Neutrophil (primary cell): ENCODE measurements at regions not wholly inside any gene's neighbourhood (a gene's known extent, or its start where the extent isn't known, plus 50 kb on each side); places are given as distances from the start of the nearest gene placed in this dataset.

Source experiments
- H3K27ac ChIP-seq: fragments of 200-600 bp; sonication (generic); 2 replicates; pipeline ENCODE4 v1.5.1; 2016; ENCODE audit warnings: mild to moderate bottlenecking, moderate library complexity
- H3K27me3 ChIP-seq: fragments of 200-600 bp; sonication (generic); 2 replicates; pipeline ENCODE4 v1.6.0; 2016; ENCODE audit warnings: mild to moderate bottlenecking
- H3K36me3 ChIP-seq: fragments of 200-600 bp; sonication (generic); 2 replicates; pipeline ENCODE4 v1.5.1; 2017
- H3K4me1 ChIP-seq, 2 experiments: fragments of 200-600 bp in 1 of 2; sonication (generic) in 1 of 2; 1 replicate in 1 of 2; 2 replicates in 1 of 2; pipeline versions ENCODE4 v1.5.1 to v1.6.1; 2013 to 2016; ENCODE audit warnings: low read depth in 1 of 2, low read length in 1 of 2, mild to moderate bottlenecking in 1 of 2, moderate library complexity in 1 of 2; ENCODE audit not compliant: control insufficient read depth in 1 of 2, insufficient read depth in 1 of 2
- H3K4me3 ChIP-seq, 2 experiments: fragments of 200-600 bp in 1 of 2; sonication (generic) in 1 of 2; 1 replicate in 1 of 2; 2 replicates in 1 of 2; pipeline ENCODE4 v1.5.1; 2013 to 2016; ENCODE audit warnings: low read depth in 1 of 2, low read length in 1 of 2, mild to moderate bottlenecking in 1 of 2, moderate library complexity in 1 of 2
- H3K9me3 ChIP-seq: fragments of 200-600 bp; sonication (generic); 2 replicates; pipeline ENCODE4 v1.5.1; 2016
- TF ChIP-seq, protein P1 (sequence below): fragments of 200-600 bp; sonication (generic); IDR thresholded peaks from 2 replicates; pipeline ENCODE4 v1.5.1; 2016; ENCODE audit warnings: antibody characterized with exemption

DNA sequence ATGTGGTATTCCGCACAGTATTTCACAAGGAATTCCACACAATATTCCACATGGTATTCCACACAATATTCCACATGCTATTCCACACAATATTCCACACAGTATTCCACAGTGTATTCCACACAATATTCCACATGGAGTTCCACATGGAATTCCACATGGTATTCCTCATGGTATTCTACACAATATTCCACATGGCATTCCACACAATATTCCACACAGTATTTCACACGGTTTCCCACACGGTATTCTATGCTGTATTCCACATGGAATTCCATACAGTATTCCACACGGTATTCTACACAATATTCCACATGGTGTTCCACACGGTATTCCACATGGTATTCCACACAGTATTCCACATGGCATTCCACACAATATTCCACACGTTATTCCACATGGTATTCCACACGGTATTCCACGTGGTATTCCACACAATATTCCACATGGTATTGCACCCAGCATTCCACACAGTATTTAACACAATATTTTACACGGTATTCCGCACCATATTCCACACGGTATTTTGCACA, 137.3 kb upstream of the CHST15 start:
- H3K4me3 ChIP-seq, result no peak overlapping the region
- TF ChIP-seq, protein P1, sequence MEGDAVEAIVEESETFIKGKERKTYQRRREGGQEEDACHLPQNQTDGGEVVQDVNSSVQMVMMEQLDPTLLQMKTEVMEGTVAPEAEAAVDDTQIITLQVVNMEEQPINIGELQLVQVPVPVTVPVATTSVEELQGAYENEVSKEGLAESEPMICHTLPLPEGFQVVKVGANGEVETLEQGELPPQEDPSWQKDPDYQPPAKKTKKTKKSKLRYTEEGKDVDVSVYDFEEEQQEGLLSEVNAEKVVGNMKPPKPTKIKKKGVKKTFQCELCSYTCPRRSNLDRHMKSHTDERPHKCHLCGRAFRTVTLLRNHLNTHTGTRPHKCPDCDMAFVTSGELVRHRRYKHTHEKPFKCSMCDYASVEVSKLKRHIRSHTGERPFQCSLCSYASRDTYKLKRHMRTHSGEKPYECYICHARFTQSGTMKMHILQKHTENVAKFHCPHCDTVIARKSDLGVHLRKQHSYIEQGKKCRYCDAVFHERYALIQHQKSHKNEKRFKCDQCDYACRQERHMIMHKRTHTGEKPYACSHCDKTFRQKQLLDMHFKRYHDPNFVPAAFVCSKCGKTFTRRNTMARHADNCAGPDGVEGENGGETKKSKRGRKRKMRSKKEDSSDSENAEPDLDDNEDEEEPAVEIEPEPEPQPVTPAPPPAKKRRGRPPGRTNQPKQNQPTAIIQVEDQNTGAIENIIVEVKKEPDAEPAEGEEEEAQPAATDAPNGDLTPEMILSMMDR, result no peak
- H3K9me3 ChIP-seq, result no peaks in the 10 kb centered on the region
- no peak overlapping the region for H3K27ac ChIP-seq
- no peaks in the 10 kb centered on the region for H3K36me3 ChIP-seq
- peaks cover 4% of the 10 kb centered on the region for H3K27me3 ChIP-seq
- no peaks in the 10 kb centered on the region for H3K4me1 ChIP-seq

DNA sequence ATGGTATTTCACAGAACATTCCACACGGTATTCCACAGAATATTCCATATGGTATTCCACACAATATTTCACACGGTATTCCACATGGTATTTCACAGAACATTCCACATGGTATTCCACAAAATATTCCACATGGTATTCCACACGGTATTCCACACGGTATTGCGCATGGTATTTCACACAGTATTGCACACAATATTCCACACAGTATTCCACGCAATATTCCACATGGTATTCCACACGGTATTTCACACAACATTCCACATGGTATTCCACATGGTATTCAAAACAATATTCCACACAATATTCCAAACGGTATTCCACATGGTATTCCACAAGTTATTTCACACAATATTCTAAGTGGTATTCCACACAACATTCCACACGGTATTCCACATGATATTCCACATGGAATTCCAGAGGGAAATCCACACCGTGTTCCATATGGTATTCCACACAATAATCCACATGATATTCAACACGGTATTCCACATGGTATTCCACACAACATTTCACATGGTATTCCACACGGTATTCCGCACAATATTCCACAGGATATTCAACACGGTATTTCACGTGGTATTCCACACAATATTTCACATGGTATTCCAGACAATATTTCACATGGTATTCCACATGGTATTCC, 136.7 kb upstream of the CHST15 start:
- H3K27me3 ChIP-seq, result peaks cover 4% of the 10 kb centered on the region
- H3K27ac ChIP-seq, result no peak overlapping the region
- H3K4me3 ChIP-seq, result no peak overlapping the region
- TF ChIP-seq, protein P1, result no peak
- H3K9me3 ChIP-seq, result no peaks in the 10 kb centered on the region
- no peaks in the 10 kb centered on the region for H3K36me3 ChIP-seq
- H3K4me1 ChIP-seq, result no peaks in the 10 kb centered on the region

DNA sequence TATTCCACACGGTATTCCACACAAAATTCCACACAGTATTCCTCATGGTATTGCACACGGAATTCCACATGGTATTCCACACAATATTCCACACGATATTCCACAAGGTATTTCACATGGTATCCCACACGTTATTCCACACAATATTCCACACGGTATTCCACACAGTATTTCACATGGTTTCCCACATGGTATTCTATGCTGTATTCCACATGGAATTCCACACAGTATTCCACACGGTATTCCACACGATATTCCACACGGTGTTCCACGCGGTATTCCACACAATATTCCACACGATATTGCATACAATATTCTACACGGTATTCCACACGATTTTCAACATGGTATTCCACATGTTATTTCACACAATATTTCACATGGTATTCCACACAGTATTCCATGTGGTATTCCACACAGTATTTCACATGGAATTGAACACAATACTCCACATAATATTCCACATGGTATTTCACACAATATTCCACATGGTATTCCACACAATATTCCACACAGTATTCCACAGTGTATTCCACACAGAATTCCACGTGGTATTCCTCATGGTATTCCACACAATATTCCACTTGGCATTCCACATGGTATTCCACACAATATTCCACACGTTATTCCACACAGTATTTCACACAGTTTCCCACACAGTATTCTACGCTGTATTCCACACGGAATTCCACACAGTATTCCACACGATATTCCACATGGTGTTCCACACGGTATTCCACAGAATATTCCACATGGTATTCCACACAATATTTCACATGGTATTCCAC, 136.0 kb upstream of the CHST15 start:
- Histone ChIP-seq H3K4me3 (no peak overlapping the region), H3K27ac (no peak overlapping the region), H3K36me3 (no peaks in the 10 kb centered on the region), H3K4me1 (no peaks in the 10 kb centered on the region), H3K27me3 (peaks cover 4% of the 10 kb centered on the region), H3K9me3 (no peaks in the 10 kb centered on the region)
- TF ChIP-seq, protein P1, result no peak

DNA sequence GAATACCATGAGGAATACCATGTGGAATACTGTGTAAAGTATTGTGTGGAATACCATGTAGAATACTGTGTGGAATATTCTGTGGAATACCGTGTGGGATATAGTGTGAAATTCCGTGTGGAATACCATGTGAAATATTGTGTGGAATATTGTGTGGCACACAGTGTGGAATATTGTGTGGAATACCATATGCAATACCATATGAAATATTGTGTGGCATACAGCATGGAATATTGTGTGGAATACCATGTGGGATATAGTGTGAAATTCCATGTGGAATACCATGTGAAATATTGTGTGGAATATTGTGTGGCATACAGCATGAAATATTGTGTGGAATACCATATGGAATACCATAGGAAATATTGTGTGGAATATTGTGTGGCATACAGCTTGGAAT, 135.1 kb upstream of the CHST15 start:
- TF ChIP-seq, protein P1, result no peak
- no peak overlapping the region for H3K27ac ChIP-seq
- H3K27me3 ChIP-seq, result peaks cover 6% of the 10 kb centered on the region
- no peaks in the 10 kb centered on the region for H3K4me1 ChIP-seq
- H3K9me3 ChIP-seq, result no peaks in the 10 kb centered on the region
- H3K36me3 ChIP-seq, result no peaks in the 10 kb centered on the region
- H3K4me3 ChIP-seq, result no peak overlapping the region

DNA sequence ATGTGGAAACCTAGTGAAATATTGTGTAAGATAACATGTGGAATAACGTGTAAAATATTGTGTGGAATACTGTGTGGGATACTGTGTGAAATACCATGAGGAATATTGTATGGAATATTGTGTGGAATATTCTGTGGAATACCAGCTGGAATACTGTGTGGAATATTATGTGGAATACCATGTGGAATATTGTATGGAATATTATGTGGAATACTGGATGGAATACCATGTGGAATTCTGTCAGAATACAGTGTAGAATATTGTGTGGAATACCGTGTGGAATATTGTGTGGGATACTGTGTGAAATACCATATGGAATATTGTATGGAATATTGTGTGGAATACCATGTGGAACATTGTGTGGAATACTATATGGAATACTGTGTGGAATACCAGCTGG, 134.6 kb upstream of the CHST15 start:
- Histone ChIP-seq H3K9me3 (no peaks in the 10 kb centered on the region), H3K4me1 (no peaks in the 10 kb centered on the region), H3K27ac (no peak overlapping the region), H3K36me3 (no peaks in the 10 kb centered on the region), H3K27me3 (peaks cover 10% of the 10 kb centered on the region), H3K4me3 (no peak overlapping the region)
- TF ChIP-seq, protein P1, result no peak
